Nephron progenitor cell (in vitro differentiated cells): ENCODE measurements at regions not wholly inside any gene's neighbourhood (a gene's known extent, or its start where the extent isn't known, plus 50 kb on each side); places are given as distances from the start of the nearest gene placed in this dataset.
A peak's percentile ranks its signal among the peaks of the same experiment; 100 is the strongest.
"Not testable (repeated sequence)": the region's sequence is repeated elsewhere in the genome, so short reads cannot be mapped to it uniquely, and the experiment has no call there.

Experiments used
- DNase-seq: peaks from one replicate; pipeline ENCODE4 v3.0.0; 2021
- H3K27ac Mint-ChIP-seq: 2 replicates; pipeline ENCODE4 v1.8.0; 2021; ENCODE audit warnings: mild to moderate bottlenecking, moderate library complexity, mixed read lengths
- H3K27me3 Mint-ChIP-seq: 2 replicates; pipeline ENCODE4 v1.8.0; 2021; ENCODE audit warnings: mild to moderate bottlenecking, low read depth, mixed read lengths; ENCODE audit not compliant: poor library complexity
- H3K36me3 Mint-ChIP-seq: 2 replicates; pipeline ENCODE4 v1.8.0; 2021; ENCODE audit warnings: low read depth, mixed read lengths
- H3K4me1 Mint-ChIP-seq: 2 replicates; pipeline ENCODE4 v1.8.0; 2021; ENCODE audit warnings: mixed read lengths
- H3K4me3 Mint-ChIP-seq: 2 replicates; pipeline ENCODE4 v1.8.0; 2021; ENCODE audit warnings: mild to moderate bottlenecking, moderate library complexity, mixed read lengths
- H3K9me3 Mint-ChIP-seq: 2 replicates; pipeline ENCODE4 v1.8.0; 2021; ENCODE audit warnings: mild to moderate bottlenecking, moderate library complexity, mixed read lengths
- TF ChIP-seq, protein P1 (sequence below): fragments of 200-600 bp; sonication (generic); IDR thresholded peaks from 2 replicates; pipeline ENCODE4 v1.5.0; 2021; ENCODE audit warnings: antibody characterized with exemption

GRCh38 chr13:37968555-37968954 lies 99.0 kb upstream of the TRPC4 start:
- Mint-ChIP-seq H3K27me3 (no peaks in the 10 kb centered on the region), H3K4me1 (no peaks in the 10 kb centered on the region), H3K36me3 (no peaks in the 10 kb centered on the region), H3K4me3 (no peak overlapping the region), H3K9me3 (peaks cover 8% of the 10 kb centered on the region), H3K27ac (no peak overlapping the region)
- TF ChIP-seq, protein P1, sequence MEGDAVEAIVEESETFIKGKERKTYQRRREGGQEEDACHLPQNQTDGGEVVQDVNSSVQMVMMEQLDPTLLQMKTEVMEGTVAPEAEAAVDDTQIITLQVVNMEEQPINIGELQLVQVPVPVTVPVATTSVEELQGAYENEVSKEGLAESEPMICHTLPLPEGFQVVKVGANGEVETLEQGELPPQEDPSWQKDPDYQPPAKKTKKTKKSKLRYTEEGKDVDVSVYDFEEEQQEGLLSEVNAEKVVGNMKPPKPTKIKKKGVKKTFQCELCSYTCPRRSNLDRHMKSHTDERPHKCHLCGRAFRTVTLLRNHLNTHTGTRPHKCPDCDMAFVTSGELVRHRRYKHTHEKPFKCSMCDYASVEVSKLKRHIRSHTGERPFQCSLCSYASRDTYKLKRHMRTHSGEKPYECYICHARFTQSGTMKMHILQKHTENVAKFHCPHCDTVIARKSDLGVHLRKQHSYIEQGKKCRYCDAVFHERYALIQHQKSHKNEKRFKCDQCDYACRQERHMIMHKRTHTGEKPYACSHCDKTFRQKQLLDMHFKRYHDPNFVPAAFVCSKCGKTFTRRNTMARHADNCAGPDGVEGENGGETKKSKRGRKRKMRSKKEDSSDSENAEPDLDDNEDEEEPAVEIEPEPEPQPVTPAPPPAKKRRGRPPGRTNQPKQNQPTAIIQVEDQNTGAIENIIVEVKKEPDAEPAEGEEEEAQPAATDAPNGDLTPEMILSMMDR = no peak
- no peak for DNase-seq

- Mint-ChIP-seq H3K27ac (no peak overlapping the region), H3K9me3 (peaks cover 8% of the 10 kb centered on the region), H3K27me3 (no peaks in the 10 kb centered on the region), H3K36me3 (no peaks in the 10 kb centered on the region), H3K4me1 (no peaks in the 10 kb centered on the region), H3K4me3 (no peak overlapping the region)
- TF ChIP-seq, protein P1 = no peak
- DNase-seq = no peak
Observed at GRCh38 chr13:37966266-37966665, 96.7 kb upstream of the TRPC4 start.

DNA sequence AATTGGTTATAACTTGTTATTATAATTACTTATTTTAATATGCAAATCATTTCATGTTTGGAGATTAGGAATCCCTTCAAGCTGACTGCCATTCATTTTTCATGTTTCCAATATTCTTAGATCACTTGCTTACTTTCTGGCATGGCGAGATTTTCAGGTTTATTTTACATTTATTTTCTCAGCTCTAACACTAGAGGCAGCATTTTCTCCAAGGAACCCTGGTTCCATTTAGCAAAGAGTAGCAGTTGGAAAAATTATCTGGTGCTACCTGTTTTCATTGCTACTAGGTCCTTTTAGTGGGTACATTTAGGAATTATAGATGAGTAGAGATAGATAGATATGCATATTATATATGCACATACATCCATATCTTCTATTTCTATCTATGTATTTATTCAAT lies 90.9 kb upstream of the TRPC4 start:
- H3K4me1 Mint-ChIP-seq = no peaks in the 10 kb centered on the region
- H3K27ac Mint-ChIP-seq = no peak overlapping the region
- no peaks in the 10 kb centered on the region for H3K9me3 Mint-ChIP-seq
- H3K27me3 Mint-ChIP-seq = no peaks in the 10 kb centered on the region
- no peak for DNase-seq
- TF ChIP-seq, protein P1 = peak; percentile 10
- no peak overlapping the region for H3K4me3 Mint-ChIP-seq
- H3K36me3 Mint-ChIP-seq = no peaks in the 10 kb centered on the region

DNA sequence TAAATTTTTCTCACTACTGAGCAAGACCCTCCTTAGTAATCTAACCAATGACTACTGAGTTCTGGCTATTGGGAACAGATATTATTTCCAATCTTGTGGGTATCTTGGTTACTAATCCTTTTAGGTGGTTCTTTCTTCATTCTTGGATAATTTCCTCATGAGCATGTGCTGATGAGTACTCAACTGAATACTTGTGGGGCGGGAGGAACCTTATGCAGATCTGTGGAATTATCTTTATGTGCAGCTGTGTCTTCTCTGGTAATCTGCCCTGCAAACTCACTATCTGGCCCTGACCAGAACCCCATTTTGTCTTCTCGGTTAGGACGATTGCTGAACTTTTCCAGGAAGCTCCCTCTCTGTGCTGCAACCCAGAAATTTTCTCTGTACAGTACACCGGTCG lies 89.7 kb upstream of the TRPC4 start:
- H3K9me3 Mint-ChIP-seq = no peaks in the 10 kb centered on the region

DNA sequence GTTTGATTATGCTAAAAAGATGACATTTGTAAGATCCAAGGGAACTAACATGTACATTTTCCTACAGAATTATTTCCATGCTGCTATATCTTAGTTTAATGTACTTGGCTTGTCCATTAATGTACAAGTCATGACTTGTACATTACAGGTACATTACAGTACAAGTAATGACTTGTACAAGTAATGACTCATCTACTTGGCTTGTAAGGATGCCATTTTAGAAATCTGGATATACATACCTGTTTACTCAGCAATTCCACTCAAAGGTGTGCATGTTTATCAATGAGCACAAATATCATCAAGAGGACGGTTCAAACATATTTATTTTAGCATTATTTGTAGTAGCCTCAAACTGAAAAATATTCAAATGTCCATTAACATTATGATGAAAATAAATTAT lies 87.0 kb upstream of the TRPC4 start:
- Mint-ChIP-seq H3K4me1 (no peaks in the 10 kb centered on the region), H3K27me3 (no peaks in the 10 kb centered on the region), H3K9me3 (peaks cover 3% of the 10 kb centered on the region), H3K4me3 (no peak overlapping the region), H3K36me3 (no peaks in the 10 kb centered on the region), H3K27ac (no peak overlapping the region)
- DNase-seq = no peak
- TF ChIP-seq, protein P1 = no peak

More for the DNA sequence above, 89.7 kb upstream of the TRPC4 start:
- Mint-ChIP-seq H3K36me3 (no peaks in the 10 kb centered on the region), H3K4me1 (no peaks in the 10 kb centered on the region), H3K27ac (no peak overlapping the region), H3K4me3 (no peak overlapping the region), H3K27me3 (no peaks in the 10 kb centered on the region)
- TF ChIP-seq, protein P1 = no peak
- no peak for DNase-seq

DNA sequence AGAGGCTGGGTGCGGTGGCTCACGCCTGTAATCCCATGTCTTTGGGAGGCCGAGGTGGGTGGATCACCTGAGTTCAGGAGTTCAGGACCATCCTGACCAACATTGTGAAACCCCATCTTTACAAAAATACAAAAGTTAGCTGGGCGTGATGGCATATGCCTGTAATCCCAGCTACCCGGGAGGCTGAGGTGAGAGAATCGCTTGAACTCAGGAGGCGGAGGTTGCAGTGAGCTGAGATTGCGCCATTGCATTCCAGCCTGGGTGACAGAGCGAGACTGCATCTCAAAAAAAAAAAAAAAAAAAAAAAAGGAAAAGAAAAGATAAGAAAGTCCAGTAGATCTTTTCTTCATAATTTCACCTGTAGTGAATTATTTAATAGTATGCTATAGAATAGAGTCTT lies 85.0 kb upstream of the TRPC4 start:
- DNase-seq, H3K4me3 Mint-ChIP-seq, H3K36me3 Mint-ChIP-seq, H3K9me3 Mint-ChIP-seq, H3K27ac Mint-ChIP-seq, H3K4me1 Mint-ChIP-seq, H3K27me3 Mint-ChIP-seq: not testable (repeated sequence)
